GM19324 (cell line): ENCODE measurements at regions not wholly inside any gene's neighbourhood (a gene's known extent, or its start where the extent isn't known, plus 50 kb on each side); places are given as distances from the start of the nearest gene placed in this dataset.

Experiments
- ATAC-seq: cut with Tn5 transposase; IDR thresholded peaks from one replicate; pipeline ENCODE4 v1.9.1; 2021; ENCODE audit warnings: mild to moderate bottlenecking, moderate library complexity; ENCODE audit not compliant: unreplicated experiment, low FRiP score

DNA sequence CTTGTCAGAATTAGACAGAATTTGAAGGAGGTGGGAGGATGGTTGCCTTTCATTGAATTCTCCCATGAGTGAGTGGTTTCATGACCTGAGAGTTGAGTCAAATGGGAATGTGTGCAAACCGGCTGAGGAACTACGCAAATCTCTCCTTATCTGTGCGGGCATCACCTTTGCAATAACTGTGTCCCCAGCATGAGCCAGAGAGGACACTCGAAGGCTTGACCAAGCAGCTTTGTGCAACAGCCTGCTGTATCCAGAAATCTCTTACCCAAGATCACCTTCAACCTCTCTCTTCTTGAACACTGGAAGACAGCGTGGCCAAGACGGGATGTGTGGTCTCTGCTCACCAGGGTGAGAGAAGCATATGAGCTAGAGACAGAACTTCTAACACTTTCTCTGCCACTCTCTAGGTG is 93.8 kb upstream of the IKZF1 start:
- ATAC-seq: no peak

DNA sequence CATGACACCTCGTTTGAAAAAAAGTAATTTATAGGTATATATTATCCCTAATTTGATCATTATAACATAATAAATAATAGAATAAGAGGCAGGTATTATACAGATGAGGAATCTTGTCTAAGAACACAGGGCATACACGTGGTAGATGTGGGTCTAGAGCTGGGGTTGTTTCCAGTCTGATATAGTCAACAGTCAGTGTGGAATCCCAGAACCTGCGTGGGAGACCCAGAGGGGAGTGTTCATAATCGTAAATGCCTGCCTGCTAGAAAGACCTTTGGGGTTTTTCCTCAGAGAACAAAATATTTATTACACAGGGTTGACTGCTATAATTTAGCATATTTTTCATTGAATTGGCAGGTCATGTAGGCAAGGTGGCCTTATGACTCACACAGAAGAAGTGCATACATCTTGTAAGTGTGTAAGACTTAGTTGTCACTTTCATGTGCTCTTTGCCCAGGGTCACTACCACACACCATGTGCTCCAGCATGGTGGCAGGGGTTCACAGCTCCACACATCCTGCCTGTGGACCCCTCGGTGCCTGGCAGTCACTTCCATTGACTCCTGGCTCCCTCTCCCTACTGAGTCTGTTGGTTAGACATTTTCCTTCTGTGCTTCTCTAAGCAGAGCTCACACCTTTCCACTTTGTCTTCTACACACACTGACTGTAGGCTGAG is 94.9 kb upstream of the IKZF1 start:
- ATAC-seq: no peak

DNA sequence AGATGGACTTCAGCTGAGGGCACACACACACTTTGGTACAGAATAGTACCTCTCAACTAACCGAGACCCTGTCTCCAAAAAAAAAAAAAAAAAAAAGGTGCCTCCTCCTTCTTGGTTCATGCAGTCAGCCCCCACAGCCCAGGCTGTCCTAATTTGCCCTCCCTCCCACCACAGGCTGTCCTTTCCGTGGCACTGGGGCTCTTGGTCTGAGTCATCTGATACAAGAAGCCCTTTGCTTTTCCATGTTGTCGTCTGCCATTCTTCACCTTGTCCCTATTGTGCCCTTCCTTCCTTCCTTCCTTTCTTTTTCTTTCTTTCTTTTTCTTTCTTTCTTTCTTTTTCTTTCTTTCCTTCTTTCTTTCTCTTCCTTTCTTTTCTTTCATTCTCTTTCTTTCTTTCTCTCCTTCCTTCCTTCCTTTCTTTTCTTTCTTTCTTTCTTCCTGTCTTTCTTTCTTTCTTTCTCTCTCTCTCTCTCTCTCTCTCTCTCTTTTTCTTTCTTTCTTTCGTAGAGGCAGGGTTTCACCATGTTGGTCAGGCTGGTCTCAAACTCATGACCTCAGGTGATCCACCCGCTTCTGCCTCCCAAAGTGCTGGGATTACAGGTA is 96.0 kb upstream of the IKZF1 start:
- ATAC-seq: no peak

DNA sequence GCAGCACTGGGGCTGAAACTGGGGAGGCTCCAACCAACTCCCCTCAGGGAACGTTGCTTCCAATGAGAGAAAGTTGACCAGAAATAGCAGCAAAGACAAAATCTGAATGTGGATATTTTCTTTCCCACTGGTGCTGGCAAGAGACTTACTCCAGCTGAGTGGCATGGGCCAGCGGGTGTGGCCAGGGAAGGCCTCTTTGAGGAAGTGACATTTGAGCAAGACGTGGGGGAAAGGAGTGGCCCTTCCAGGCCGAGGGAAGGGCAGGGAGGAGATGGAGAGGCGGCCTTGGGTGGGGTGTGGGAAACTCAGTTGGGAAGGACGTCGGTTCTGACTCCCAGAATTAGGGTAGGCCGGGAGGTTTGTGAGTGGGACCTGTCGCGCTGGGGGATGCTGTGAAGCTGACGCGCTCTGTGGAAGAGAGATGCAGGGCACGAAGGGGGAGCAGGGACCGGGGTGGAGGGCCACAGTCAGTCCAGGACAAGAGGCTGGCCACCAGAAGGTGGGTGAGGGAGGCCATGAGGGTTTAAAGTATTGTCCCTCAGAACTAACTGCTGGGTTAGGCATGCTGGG is 96.7 kb upstream of the IKZF1 start:
- no peak for ATAC-seq

DNA sequence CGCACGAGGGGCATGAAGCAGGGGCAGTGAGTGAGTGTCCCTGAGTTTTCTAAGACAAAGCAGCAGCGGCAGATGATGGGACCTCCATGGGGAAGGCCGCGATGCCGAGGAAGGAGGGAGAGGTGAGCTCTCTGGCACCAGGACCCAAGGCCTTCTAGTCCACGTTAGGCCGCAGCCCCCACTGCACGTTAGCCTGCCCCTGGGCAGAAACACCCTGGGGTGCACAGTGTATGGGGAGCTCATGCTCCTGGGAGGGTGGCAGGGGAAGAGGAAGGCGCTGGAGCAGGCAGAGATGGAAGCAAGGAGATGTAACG is 97.3 kb upstream of the IKZF1 start:
- no peak for ATAC-seq

DNA sequence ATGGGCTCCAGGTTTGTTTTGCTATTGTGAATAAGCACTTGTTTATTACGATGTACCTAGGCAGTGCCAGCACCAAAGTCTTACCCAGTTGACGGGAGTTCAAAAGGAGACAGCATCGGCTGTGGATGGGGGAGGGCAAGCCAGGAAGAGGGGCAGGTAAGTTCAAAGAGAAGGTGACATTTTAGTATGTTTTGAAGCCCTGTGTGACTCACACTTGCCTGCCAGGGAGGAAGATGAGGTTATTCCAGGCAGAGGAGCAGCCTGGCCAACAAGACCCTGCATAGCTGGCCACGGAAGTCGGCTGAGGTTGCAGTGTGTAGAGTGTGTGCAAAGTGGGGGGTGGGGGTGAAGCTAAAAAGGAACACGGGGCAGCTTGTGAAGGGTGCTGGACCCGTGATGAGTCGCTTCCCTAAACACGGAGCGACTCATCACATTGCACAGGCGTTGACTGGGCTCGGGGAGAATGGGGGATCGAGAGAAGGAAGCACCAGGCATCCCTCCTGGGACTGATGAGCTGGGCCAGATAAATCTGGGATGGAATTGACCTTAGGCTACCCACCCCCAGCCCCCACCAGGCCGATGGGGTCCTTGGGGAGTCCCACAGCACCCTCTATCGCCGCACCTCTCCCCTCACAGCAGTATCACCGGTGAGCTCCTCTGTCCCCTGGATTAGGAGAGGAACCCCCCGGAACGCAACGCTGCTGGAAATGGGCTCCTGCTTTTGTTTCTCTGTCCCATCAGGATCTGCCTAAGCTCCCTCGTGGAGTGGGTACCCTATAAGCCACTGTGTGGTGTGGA is 97.9 kb upstream of the IKZF1 start:
- no peak for ATAC-seq

DNA sequence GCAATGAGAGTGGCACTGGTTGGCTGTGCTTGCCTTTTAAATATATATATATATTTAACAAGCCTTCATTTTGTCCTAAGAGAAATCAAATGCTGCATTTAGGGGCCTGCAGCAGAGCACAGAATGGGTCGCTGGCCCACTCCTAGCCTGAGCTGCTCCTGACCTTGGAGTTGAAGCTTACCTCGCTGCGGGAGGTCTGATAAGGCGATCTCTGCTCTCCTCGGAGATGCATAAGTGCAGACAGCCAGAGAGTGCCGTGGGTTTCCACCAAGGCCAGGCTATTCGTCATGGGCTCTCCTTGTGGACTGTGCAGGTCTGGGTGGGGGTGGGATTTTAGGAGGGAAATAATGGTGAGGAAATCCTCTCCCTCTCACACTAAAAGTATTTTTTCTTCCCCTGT is 99.5 kb upstream of the IKZF1 start:
- ATAC-seq: no peak

DNA sequence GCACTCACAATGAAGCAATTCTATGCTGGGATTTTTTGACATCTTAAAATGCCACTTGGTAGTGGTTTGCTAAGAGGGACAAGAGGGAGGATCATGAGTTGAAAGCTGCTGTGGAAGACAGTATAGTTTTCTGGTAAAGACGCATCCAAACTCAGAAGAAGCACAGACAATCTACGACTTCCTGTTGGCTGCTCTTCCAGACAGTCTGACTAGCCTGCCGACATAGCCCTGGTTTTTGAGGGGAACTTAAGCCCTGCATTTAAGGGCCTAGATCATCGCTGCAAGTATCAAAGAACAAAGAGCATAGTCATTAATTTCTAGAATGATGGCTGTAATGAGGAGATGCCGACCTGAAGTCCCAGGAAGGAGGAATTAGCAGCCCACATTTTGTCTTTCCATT is 99.9 kb upstream of the IKZF1 start:
- ATAC-seq: no peak

DNA sequence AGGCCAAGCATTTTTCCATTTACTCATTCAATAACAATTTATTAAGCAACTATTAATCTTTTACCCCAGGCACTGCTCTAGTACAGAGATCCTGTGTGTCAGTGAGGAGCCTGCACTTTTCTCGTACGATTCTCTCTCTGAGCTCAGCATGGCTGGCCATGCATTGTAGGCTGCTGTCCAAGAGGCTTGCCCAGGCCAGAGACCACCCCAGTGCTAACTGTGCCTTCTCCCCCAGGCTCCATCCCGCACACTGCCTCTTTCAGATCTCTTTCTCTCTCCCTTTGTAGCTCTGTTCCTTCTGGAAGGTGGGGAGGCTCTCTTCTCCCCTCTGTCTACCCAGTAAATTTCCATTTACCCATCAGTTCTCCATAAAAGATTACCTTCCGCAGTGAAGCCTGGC is 101.0 kb upstream of the IKZF1 start:
- ATAC-seq: no peak

DNA sequence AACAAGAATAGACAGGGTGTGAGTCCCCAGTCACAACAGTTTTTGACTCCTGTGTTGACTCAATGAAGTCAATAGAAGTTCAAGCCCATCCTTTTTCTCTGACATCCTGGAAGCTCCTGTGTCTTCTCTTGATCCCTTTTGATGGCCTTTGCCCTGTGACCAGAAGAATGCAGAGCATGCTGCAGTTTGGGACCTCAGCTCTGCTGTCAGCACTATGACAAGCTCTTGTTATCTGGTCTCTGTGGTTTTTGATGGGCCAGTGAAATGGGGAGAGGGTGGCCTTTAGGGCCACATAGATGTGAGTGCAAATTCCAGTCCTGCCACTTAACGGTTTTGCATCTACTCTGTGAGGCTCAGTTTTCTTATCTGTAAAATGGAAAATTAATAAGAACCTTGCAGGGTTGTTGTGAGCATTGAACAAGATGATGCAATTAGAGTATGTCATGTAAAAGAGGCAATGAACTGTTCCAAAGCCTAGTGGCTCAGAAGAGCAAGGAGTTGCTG is 102.4 kb upstream of the IKZF1 start:
- ATAC-seq: no peak

DNA sequence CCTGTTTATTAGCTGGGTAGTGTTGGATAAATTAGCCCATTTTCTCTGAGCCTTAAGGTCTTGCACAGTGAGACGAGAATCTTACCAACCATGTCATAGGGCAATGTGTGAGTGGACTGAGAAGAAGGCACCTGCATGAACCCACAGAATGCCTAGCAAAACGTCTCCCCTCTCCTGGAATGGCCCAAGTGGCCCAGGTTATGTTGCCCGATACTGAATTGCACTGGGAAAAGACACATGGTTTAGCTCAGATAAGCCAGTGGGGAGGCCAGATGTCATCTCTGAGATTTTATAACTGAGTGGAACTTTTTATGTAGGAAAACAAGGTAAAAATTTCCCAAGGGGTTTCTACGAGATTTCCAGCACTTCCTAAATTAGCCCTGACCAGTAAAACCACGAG is 104.7 kb upstream of the IKZF1 start:
- no peak for ATAC-seq

DNA sequence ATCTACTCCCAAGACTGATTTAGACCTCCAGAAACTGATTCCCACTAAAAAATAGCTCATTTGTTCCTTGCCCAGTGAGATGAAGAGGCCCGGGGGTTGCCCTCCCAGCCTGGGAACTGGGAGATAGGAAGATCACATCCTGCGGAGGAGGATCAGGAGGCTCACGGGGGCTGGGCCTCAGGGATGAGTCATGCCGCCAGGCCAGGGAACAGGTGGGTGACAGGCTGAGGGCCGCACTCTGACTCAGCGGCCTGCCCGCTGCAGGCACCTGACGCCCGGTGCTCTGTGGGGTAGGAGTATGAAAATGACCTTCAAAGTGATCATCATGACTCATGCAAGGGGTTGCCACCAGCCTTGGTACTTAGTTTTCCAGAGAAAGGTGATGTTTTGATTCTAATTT is 104.5 kb upstream of the ZPBP start:
- no peak for ATAC-seq

DNA sequence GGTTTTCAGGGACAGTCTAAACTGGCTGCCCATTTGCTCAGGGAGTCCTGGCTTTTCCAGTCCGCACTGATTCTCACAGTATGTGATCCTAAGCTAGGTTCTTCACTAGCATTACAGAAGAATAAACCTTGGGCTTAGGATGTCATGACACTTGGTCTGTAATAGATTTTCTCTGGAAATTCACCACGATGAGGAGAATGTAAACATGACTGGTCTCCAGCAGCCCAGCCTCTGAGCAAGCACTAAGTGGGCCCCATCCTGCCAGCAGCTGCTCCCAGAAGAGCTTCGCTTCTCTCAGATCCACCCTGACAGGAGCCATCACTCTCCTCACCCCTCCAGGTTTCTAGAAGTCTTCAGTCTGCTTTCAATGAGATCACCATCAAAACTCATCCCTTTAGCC is 103.7 kb upstream of the ZPBP start:
- ATAC-seq: no peak

DNA sequence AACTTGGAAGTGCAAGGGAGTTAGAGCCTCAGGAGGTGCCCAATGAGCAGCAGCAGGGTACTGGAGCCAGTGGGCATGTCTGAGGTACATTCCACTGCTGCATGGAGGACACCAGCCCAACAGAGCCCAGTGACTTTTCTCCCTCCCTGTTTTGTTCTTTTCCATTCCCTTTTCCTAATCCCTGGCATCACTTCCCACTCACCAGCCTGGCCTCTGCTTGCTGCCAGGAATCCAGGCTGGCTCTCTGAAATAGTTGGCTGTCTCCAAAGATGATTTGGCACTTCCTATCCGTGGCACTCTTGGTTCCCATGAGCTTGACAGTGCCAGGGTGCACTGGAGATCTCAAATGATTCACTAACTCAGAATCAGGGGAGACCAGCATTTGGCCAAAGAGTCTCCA is 97.7 kb upstream of the ZPBP start:
- no peak for ATAC-seq

DNA sequence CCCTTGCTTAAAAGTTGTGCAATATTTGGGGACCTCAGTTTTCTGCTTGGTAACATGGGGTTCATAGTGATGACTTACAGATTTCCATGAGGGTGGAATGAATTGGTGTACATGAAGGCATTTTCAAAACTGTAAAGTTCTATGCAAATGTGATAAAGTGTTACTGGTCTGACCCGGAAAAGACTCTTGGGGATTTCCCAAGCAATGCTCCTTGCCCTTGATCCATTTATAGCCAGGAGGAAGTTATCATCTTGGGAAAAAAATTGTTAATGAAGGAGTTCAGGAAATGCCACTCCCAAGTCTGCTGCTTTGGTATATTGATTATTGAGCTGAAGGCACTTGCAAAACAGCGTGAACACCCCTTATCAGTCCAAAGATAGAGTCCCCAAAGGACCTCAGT is 96.3 kb upstream of the ZPBP start:
- ATAC-seq: no peak

DNA sequence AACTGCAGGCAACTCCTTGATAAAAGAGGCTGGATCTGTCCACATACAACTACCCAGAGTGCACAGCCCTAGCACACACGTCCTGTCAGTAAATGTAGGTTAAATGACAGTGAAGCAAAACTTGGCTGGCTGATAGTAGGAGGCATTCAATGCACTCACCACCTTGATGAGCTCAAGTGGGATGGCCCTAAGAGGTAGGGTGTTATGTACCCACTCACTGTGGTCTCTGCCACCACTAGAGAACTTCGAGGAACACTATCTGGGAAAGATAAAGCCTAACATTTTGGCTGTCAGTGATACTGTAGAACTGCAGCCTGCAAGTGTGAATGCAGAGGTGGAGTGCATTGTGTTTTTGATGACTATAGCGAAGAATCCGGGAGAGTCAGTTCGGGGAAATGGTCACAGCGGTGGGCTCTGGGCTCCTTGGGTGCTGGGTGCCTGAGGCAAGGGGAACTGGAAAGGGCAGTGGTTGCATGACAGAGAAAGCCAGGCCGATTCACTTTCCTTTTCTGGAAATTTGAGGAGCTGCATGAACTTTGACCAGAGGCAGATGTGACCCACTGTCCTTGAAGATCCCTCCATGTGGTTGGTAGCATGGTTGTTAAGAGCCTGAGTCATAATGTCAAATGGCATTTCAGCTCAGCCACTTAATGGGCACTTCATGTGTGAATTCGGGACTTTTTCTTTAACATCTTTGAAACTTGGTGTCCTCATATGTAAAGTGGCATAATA is 93.1 kb upstream of the ZPBP start:
- no peak for ATAC-seq

DNA sequence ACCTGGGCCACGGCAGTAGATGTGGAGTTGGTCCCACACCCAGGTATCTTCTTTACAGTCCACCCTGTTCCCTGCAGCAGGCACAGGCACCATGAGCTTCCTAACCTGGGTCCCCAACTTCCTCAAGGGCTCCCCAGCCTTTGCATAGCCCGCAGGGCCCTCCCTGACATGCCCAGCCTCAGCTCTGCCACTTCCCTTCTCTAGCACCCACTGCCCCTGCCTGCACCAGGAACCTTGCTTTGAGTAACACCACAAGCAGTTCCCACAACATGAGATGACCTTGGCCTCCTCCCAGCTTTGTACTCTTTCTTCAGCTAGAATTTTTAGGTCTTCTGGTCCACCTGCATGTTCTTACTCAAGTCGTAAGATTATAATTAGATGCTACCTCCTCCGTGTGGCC is 92.2 kb upstream of the ZPBP start:
- ATAC-seq: no peak

DNA sequence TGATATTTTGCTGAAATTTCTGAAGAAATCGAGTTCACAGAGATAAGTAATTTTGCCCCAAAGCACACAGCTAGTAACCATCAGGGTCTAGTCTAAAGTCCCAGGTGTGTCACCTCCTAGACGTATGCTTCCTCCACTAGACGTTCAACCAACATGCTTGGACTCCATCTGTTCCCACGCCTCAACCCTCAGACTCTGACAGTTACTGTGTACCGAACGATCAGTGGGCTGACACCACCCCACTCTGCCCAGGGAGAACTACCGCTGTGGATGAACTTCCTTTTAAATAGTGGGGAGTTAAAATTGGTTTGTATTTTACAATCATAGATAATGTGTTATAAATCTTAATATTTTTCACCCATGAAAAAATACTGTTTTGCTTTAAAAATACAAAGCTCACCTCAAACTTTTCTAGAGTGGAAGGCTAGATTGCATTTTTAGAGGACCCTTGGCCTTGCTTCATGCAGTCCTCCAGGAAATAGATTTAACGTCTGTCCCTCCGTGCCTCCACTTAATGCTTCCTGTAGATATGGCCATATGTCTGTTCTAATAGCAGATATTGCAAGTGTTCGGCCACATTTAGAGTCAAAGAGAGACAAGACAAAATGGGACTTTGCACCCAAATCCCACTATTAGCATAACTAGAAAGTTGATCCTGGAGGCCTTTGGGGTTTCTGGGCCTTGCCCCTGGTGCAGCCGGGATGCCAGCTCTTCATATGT is 91.4 kb upstream of the ZPBP start:
- ATAC-seq: no peak

DNA sequence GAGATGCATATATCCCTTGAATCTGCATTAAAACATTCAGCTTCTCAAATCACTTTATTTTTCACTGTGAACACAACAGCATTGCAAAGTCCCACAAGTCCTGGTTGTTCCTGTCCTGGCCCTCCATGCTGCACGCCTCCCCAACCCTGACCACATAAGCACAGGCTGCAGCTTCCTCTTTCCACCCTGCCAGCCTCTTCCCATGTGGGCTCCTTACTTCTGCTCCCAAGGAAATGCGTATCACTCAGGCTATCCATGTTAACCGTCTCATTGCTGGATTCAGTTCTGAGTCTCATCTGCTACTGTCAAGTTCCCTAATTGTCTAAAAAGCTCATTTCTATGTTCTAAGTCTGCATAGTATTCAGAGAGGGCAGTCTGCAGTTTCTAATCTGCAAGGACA is 89.7 kb upstream of the ZPBP start:
- no peak for ATAC-seq

DNA sequence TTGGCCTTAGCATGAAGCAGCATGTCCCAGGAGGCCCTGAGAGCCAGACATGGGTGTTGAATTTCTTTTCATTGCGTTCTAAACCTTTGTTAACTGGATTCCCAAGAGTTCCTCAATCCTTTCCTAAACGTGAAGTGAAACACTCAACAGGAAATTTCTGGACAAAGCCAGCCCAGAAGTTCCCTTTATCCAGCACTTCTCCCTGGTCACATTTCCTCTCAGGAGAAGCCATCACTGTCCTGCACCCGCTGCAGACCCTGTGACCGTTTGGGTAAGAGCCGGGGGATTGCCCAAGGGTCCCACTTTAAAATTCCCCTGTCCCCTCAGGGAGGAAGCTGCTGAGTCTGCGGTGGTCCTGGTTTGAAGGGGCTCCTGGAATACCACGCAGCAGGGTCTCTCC is 88.0 kb upstream of the ZPBP start:
- ATAC-seq: no peak
